ENCODE measurements at regions not wholly inside any gene's neighbourhood (a gene's known extent, or its start where the extent isn't known, plus 50 kb on each side); places are given as distances from the start of the nearest gene placed in this dataset.

GRCh38 chr22:22825213-22825593 lies 62.4 kb upstream of the IGLL5 start:
- no peak for DNase-seq

- no peak for DNase-seq
Observed at GRCh38 chr22:22827187-22827939, 60.3 kb upstream of the IGLL5 start.

GRCh38 chr22:22830193-22830592 lies 57.4 kb upstream of the IGLL5 start:
- no peak for DNase-seq

- no peak for DNase-seq
Observed at GRCh38 chr22:22830957-22831688, 56.5 kb upstream of the IGLL5 start.

GRCh38 chr22:22833059-22833458 lies 54.6 kb upstream of the IGLL5 start:
- no peak for DNase-seq

GRCh38 chr22:22833488-22833887 lies 54.1 kb upstream of the IGLL5 start:
- no peak for DNase-seq

- DNase-seq, result no peak
Observed at GRCh38 chr22:22834204-22834603, 53.4 kb upstream of the IGLL5 start.

- no peak for DNase-seq
Observed at GRCh38 chr22:22834783-22835182, 52.8 kb upstream of the IGLL5 start.

GRCh38 chr22:22835242-22835641 lies 52.4 kb upstream of the IGLL5 start:
- no peak for DNase-seq

- no peak for DNase-seq
Observed at GRCh38 chr22:22835771-22836291, 51.8 kb upstream of the IGLL5 start.

GRCh38 chr22:22836635-22837034 lies 51.0 kb upstream of the IGLL5 start:
- no peak for DNase-seq
